ENCODE measurements at regions not wholly inside any gene's neighbourhood (a gene's known extent, or its start where the extent isn't known, plus 50 kb on each side); places are given as distances from the start of the nearest gene placed in this dataset.

DNA sequence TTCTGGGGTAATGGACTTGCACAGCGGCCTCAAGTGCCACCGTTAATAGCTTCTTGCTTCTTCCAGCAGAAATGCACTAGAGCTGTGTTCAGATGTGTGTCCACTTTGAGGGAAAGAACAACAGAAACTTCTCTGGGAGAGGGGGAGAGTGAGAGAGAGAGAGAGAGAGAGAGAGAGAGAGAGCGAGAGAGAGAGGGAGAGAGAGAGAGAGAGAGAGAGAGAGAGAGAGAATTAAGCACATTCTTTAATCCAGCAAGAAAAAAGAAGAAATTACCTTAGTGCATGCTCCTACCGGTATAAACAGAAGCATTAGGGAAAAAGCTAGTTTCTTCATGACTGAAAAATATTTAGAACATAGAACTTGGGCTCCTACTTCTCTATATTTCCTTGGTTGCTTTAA, 418.8 kb downstream of the MAN2A1 start:
- TF ChIP-seq, protein P1, sequence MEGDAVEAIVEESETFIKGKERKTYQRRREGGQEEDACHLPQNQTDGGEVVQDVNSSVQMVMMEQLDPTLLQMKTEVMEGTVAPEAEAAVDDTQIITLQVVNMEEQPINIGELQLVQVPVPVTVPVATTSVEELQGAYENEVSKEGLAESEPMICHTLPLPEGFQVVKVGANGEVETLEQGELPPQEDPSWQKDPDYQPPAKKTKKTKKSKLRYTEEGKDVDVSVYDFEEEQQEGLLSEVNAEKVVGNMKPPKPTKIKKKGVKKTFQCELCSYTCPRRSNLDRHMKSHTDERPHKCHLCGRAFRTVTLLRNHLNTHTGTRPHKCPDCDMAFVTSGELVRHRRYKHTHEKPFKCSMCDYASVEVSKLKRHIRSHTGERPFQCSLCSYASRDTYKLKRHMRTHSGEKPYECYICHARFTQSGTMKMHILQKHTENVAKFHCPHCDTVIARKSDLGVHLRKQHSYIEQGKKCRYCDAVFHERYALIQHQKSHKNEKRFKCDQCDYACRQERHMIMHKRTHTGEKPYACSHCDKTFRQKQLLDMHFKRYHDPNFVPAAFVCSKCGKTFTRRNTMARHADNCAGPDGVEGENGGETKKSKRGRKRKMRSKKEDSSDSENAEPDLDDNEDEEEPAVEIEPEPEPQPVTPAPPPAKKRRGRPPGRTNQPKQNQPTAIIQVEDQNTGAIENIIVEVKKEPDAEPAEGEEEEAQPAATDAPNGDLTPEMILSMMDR (conservative IDR thresholded peaks at IDR 0.05; ENCODE audit: low read length): no peak
- no peak for TF ChIP-seq EZH2phosphoT487 (IDR thresholded peaks at IDR 0.05; ENCODE audit: borderline replicate concordance, low read depth, low read length)
